Liver (tissue), 8 donors: ENCODE measurements at regions not wholly inside any gene's neighbourhood (a gene's known extent, or its start where the extent isn't known, plus 50 kb on each side); places are given as distances from the start of the nearest gene placed in this dataset.

Source experiments
- DNase-seq: peaks from one replicate; pipeline ENCODE4 v3.0.0-alpha.2; 2017; ENCODE audit warnings: low spot score
- H3K27ac ChIP-seq, 2 donors: one replicate each; pipeline ENCODE4 v1.7.0; 2013; ENCODE audit warnings: inconsistent platforms in 2 of 2, low read length in 2 of 2, control low read depth in 1 of 2, low read depth in 1 of 2, mild to moderate bottlenecking in 1 of 2
- H3K27me3 ChIP-seq, 4 donors: one replicate each; pipeline versions ENCODE4 v1.6.1 to v1.7.0; 2013; ENCODE audit warnings: low read length in 3 of 4, inconsistent platforms in 1 of 4, mild to moderate bottlenecking in 1 of 4, moderate library complexity in 1 of 4; ENCODE audit not compliant: control insufficient read depth in 4 of 4, insufficient read depth in 4 of 4
- H3K36me3 ChIP-seq, 4 donors: one replicate each; pipeline versions ENCODE4 v1.6.1 to v1.7.0; 2013; ENCODE audit warnings: low read length in 3 of 4, mild to moderate bottlenecking in 3 of 4, low read depth in 1 of 4, moderate library complexity in 1 of 4; ENCODE audit not compliant: control insufficient read depth in 4 of 4, insufficient read depth in 3 of 4
- H3K4me1 ChIP-seq, 4 donors: one replicate each; pipeline versions ENCODE4 v1.6.1 to v1.7.0; 2013; ENCODE audit warnings: low read length in 3 of 4, mild to moderate bottlenecking in 3 of 4, moderate library complexity in 1 of 4; ENCODE audit not compliant: control insufficient read depth in 4 of 4, insufficient read depth in 4 of 4
- H3K4me3 ChIP-seq, 3 donors: one replicate each; pipeline versions ENCODE4 v1.6.1 to v1.7.0; 2013; ENCODE audit warnings: low read length in 3 of 3, control low read depth in 1 of 3, low read depth in 1 of 3, mild to moderate bottlenecking in 1 of 3
- H3K9ac ChIP-seq, 2 donors: one replicate each; pipeline ENCODE4 v1.7.0; 2013; ENCODE audit warnings: low read length in 2 of 2, mild to moderate bottlenecking in 2 of 2, moderate library complexity in 2 of 2, control low read depth in 1 of 2, low read depth in 1 of 2
- H3K9me3 ChIP-seq, 4 donors: one replicate each; pipeline versions ENCODE4 v1.6.1 to v1.7.0; 2013; ENCODE audit warnings: low read length in 3 of 4; ENCODE audit not compliant: control insufficient read depth in 4 of 4
- CTCF ChIP-seq: fragments of 150-350 bp; IDR thresholded peaks from 2 replicates; pipeline ENCODE4 v1.5.1; 2017; ENCODE audit warnings: improper control_type of control experiment, low read depth, low read length; ENCODE audit not compliant: missing input control
- FOXA1 ChIP-seq: IDR thresholded peaks from 2 replicates; pipeline ENCODE4 v1.6.1; 2016; ENCODE audit warnings: antibody characterized with exemption
- FOXA2 ChIP-seq: IDR thresholded peaks from 2 replicates; pipeline ENCODE4 v1.6.1; 2016; ENCODE audit warnings: antibody characterized with exemption
- GABPA ChIP-seq, 2 donors: IDR thresholded peaks in 1 of 2; conservative IDR thresholded peaks in 1 of 2; 2 replicates each; pipeline ENCODE4 v1.6.1; 2016; ENCODE audit warnings: antibody characterized with exemption in 2 of 2, mild to moderate bottlenecking in 1 of 2, moderate library complexity in 1 of 2
- HNF4A ChIP-seq, 2 donors: conservative IDR thresholded peaks; 2 replicates each; pipeline ENCODE4 v1.6.1; 2016; ENCODE audit warnings: antibody characterized with exemption in 2 of 2, mild to moderate bottlenecking in 2 of 2
- HNF4G ChIP-seq: IDR thresholded peaks from 2 replicates; pipeline ENCODE4 v1.6.1; 2016; ENCODE audit warnings: antibody characterized with exemption
- JUND ChIP-seq, 2 donors: IDR thresholded peaks; 2 replicates each; pipeline ENCODE4 v1.6.1; 2016; ENCODE audit warnings: antibody characterized with exemption in 2 of 2
- MAX ChIP-seq: IDR thresholded peaks from 2 replicates; pipeline ENCODE4 v1.6.1; 2016; ENCODE audit warnings: antibody characterized with exemption
- NR2F2 ChIP-seq: IDR thresholded peaks from 2 replicates; pipeline ENCODE4 v1.6.1; 2016; ENCODE audit warnings: antibody characterized with exemption
- RAD21 ChIP-seq, 2 donors: IDR thresholded peaks; 2 replicates each; pipeline ENCODE4 v1.6.1; 2016; ENCODE audit warnings: antibody characterized with exemption in 2 of 2, mild to moderate bottlenecking in 2 of 2
- REST ChIP-seq: IDR thresholded peaks from 2 replicates; pipeline ENCODE4 v1.6.1; 2016; ENCODE audit warnings: antibody characterized with exemption, mild to moderate bottlenecking
- RXRA ChIP-seq, 2 donors: IDR thresholded peaks; 2 replicates each; pipeline ENCODE4 v1.6.1; 2017 to 2018; ENCODE audit warnings: antibody characterized with exemption in 2 of 2, mild to moderate bottlenecking in 1 of 2
- SP1 ChIP-seq: IDR thresholded peaks from 2 replicates; pipeline ENCODE4 v1.6.1; 2018; ENCODE audit warnings: antibody characterized with exemption, mild to moderate bottlenecking
- TAF1 ChIP-seq: conservative IDR thresholded peaks from 2 replicates; pipeline ENCODE4 v1.6.1; 2016; ENCODE audit warnings: antibody characterized with exemption, mild to moderate bottlenecking
- YY1 ChIP-seq: IDR thresholded peaks from 2 replicates; pipeline ENCODE4 v1.6.1; 2016; ENCODE audit warnings: antibody characterized with exemption, mild to moderate bottlenecking
- ZBTB33 ChIP-seq: IDR thresholded peaks from 2 replicates; pipeline ENCODE4 v1.6.1; 2016; ENCODE audit warnings: antibody characterized with exemption
- WGBS: extraction: QIAGEN DNeasy Blood & Tissue Kit; methylation state at CpG from one replicate; pipeline ENCODE4 v1.1.7; 2013; 5-methylcytosine and 5-hydroxymethylcytosine counted together
- donor health status: healthy.
- donor health status: healthy.
- donor health status: healthy.
- donor health status: healthy.
- donor health status: healthy.

- H3K4me1 ChIP-seq: no peaks in the 10 kb centered on the region
- no peak for TF ChIP-seq HNF4G
- no peak for TF ChIP-seq CTCF
- TF ChIP-seq ZBTB33: no peak
- no peak for TF ChIP-seq TAF1
- no peak for TF ChIP-seq YY1
- no peak for TF ChIP-seq NR2F2
- no peak for TF ChIP-seq FOXA1
- no peak for TF ChIP-seq RXRA (IDR thresholded peaks at IDR 0.05)
- TF ChIP-seq JUND (IDR thresholded peaks at IDR 0.05): no peak
- no peak for TF ChIP-seq GABPA (IDR thresholded peaks at IDR 0.05 in 1 of 2, conservative IDR thresholded peaks at IDR 0.05 in 1 of 2)
- no peak for TF ChIP-seq MAX
- no peak for TF ChIP-seq SP1
- TF ChIP-seq REST: no peak
- no peak for TF ChIP-seq HNF4A (conservative IDR thresholded peaks at IDR 0.05)
- WGBS: 70% methylated on average over 2 of the region's 2 CpGs
- DNase-seq: no peak
- no peak overlapping the region for H3K27ac ChIP-seq
- H3K9me3 ChIP-seq: no peaks in the 10 kb centered on the region
- no peaks in the 10 kb centered on the region for H3K27me3 ChIP-seq
- no peak overlapping the region for H3K4me3 ChIP-seq
- H3K9ac ChIP-seq: no peak overlapping the region
- H3K36me3 ChIP-seq: no peaks in the 10 kb centered on the region
Measured at GRCh38 chr10:62529396-62529795, 155.2 kb downstream of the ZNF365 start.

- no peak overlapping the region for H3K9ac ChIP-seq
- TF ChIP-seq NR2F2: no peak
- no peak for TF ChIP-seq RXRA (IDR thresholded peaks at IDR 0.05)
- no peak for TF ChIP-seq FOXA2
- no peak for TF ChIP-seq MAX
- no peak for TF ChIP-seq HNF4G
- no peak for TF ChIP-seq SP1
- no peak for TF ChIP-seq REST
- no peak for TF ChIP-seq GABPA (IDR thresholded peaks at IDR 0.05 in 1 of 2, conservative IDR thresholded peaks at IDR 0.05 in 1 of 2)
- no peak for TF ChIP-seq JUND (IDR thresholded peaks at IDR 0.05)
- no peak for TF ChIP-seq HNF4A (conservative IDR thresholded peaks at IDR 0.05)
- TF ChIP-seq RAD21 (IDR thresholded peaks at IDR 0.05): no peak
- TF ChIP-seq FOXA1: no peak
- no peak for TF ChIP-seq CTCF
- TF ChIP-seq TAF1: no peak
- H3K4me3 ChIP-seq: no peak overlapping the region
- no peaks in the 10 kb centered on the region for H3K27me3 ChIP-seq
- WGBS: 72% methylated on average over 2 of the region's 2 CpGs
- H3K36me3 ChIP-seq: no peaks in the 10 kb centered on the region
- no peak for DNase-seq
- H3K4me1 ChIP-seq: no peaks in the 10 kb centered on the region
- H3K27ac ChIP-seq: no peak overlapping the region
- H3K9me3 ChIP-seq: no peaks in the 10 kb centered on the region
Measured at GRCh38 chr10:62534031-62534430, 159.9 kb downstream of the ZNF365 start.
